OCI-LY1 (cell line): ENCODE measurements at regions not wholly inside any gene's neighbourhood (a gene's known extent, or its start where the extent isn't known, plus 50 kb on each side); places are given as distances from the start of the nearest gene placed in this dataset.

Experiments
- H2AFZ ChIP-seq: fragments of 200-600 bp; sonication (generic), shearing (Covaris generic); 2 replicates; pipeline ENCODE4 v1.6.0; 2014; ENCODE audit warnings: antibody characterized with exemption, mild to moderate bottlenecking, low read length
- H3F3A ChIP-seq: fragments of 200-600 bp; sonication (generic), shearing (Covaris generic); 2 replicates; pipeline ENCODE4 v1.6.0; 2014; ENCODE audit warnings: mild to moderate bottlenecking, antibody characterized with exemption, low read length, moderate library complexity; ENCODE audit not compliant: insufficient read depth
- H3K27ac ChIP-seq: fragments of 200-600 bp; sonication (generic); 2 replicates; pipeline ENCODE4 v1.5.1; 2014; ENCODE audit warnings: low read length, mixed run types, mild to moderate bottlenecking, low read depth; ENCODE audit not compliant: poor library complexity, severe bottlenecking
- H3K27me3 ChIP-seq: fragments of 200-600 bp; sonication (generic); 2 replicates; pipeline ENCODE4 v1.6.0; 2014; ENCODE audit warnings: antibody characterized with exemption, mild to moderate bottlenecking, low read length, moderate library complexity; ENCODE audit not compliant: insufficient read depth
- H3K36me3 ChIP-seq: fragments of 200-600 bp; sonication (generic); 2 replicates; pipeline ENCODE4 v1.6.1; 2014; ENCODE audit warnings: mild to moderate bottlenecking, antibody characterized with exemption, low read length, moderate library complexity, mixed read lengths; ENCODE audit not compliant: insufficient read depth
- H3K4me1 ChIP-seq: fragments of 200-600 bp; sonication (generic); 2 replicates; pipeline ENCODE4 v1.5.1; 2014; ENCODE audit warnings: mild to moderate bottlenecking, low read length, moderate library complexity; ENCODE audit not compliant: insufficient read depth, severe bottlenecking
- H3K4me2 ChIP-seq: fragments of 200-600 bp; sonication (generic), shearing (Covaris generic); 2 replicates; pipeline ENCODE4 v1.6.1; 2014; ENCODE audit warnings: low read length
- H3K4me3 ChIP-seq: fragments of 200-600 bp; sonication (generic); 2 replicates; pipeline ENCODE4 v1.5.1; 2014; ENCODE audit warnings: low read length, low read depth, mild to moderate bottlenecking, mixed read lengths; ENCODE audit not compliant: poor library complexity, severe bottlenecking
- H3K79me2 ChIP-seq: fragments of 200-600 bp; shearing (Covaris generic); 2 replicates; pipeline ENCODE4 v1.6.1; 2016; ENCODE audit warnings: mixed run types, low read length, mixed read lengths; ENCODE audit not compliant: insufficient read depth
- H3K9ac ChIP-seq: fragments of 200-600 bp; sonication (generic), shearing (Covaris generic); 2 replicates; pipeline ENCODE4 v1.6.1; 2014; ENCODE audit warnings: mild to moderate bottlenecking, low read length, mixed read lengths
- H3K9me2 ChIP-seq: fragments of 200-600 bp; sonication (generic), shearing (Covaris generic); 2 replicates; pipeline ENCODE4 v1.6.1; 2014; ENCODE audit warnings: low read depth, mild to moderate bottlenecking, low read length, mixed read lengths
- H3K9me3 ChIP-seq: fragments of 200-600 bp; shearing (Covaris generic); 2 replicates; pipeline ENCODE4 v1.6.1; 2014; ENCODE audit warnings: low read length, mixed read lengths
- H4K20me1 ChIP-seq: fragments of 200-600 bp; sonication (generic), shearing (Covaris generic); 2 replicates; pipeline ENCODE4 v1.6.0; 2016; ENCODE audit warnings: mild to moderate bottlenecking, low read length; ENCODE audit not compliant: insufficient read depth
- EZH2 ChIP-seq: fragments of 200-600 bp; sonication (generic), shearing (Covaris generic); IDR thresholded peaks from 2 replicates; pipeline ENCODE4 v1.8.0; 2017; ENCODE audit warnings: borderline replicate concordance, mixed run types, mild to moderate bottlenecking, antibody characterized with exemption, low read length, moderate library complexity, mixed read lengths
- TF ChIP-seq, protein P1 (sequence below): fragments of 200-600 bp; sonication (generic), shearing (Covaris generic); IDR thresholded peaks from 2 replicates; pipeline ENCODE4 v1.5.1; 2017; ENCODE audit warnings: mild to moderate bottlenecking, antibody characterized with exemption, low read length, moderate library complexity, mixed read lengths

DNA sequence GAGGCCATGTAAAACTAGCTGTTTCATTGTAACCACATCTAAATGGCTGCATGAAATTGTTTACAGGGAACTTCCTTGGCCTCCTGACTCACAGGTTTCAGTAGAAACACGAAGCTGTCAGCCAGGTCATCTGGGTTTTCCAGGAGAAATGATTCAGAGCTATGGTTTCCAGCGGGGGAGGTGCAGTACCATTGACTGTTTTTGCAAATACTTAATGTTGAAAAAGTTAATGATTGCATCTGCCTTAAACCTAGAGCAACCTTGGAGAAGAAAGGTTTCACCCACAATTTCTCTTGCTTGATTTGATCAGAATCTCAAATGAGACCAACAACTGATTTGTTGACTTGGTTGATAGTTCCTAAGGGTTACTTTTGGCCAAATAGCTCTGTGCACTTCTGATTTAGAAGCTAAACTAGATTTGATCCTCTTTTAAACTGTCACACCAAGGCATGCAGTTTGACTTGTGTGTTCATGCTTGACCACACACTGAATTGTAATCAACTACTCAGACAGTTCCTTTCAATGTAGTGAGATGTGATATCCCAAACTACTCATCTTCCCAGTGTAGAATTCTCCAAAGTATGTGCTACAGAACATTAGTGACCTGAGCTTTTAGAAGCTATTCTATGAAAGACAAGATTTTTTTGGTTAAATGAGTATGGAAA is 193.5 kb upstream of the CHST9 start:
- no peaks in the 10 kb centered on the region for H3K4me1 ChIP-seq
- no peak overlapping the region for H3K4me2 ChIP-seq
- TF ChIP-seq EZH2, result no peak
- TF ChIP-seq, protein P1, sequence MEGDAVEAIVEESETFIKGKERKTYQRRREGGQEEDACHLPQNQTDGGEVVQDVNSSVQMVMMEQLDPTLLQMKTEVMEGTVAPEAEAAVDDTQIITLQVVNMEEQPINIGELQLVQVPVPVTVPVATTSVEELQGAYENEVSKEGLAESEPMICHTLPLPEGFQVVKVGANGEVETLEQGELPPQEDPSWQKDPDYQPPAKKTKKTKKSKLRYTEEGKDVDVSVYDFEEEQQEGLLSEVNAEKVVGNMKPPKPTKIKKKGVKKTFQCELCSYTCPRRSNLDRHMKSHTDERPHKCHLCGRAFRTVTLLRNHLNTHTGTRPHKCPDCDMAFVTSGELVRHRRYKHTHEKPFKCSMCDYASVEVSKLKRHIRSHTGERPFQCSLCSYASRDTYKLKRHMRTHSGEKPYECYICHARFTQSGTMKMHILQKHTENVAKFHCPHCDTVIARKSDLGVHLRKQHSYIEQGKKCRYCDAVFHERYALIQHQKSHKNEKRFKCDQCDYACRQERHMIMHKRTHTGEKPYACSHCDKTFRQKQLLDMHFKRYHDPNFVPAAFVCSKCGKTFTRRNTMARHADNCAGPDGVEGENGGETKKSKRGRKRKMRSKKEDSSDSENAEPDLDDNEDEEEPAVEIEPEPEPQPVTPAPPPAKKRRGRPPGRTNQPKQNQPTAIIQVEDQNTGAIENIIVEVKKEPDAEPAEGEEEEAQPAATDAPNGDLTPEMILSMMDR, result no peak
- no peaks in the 10 kb centered on the region for H3K27me3 ChIP-seq
- no peak overlapping the region for H3K9ac ChIP-seq
- no peaks in the 10 kb centered on the region for H3K79me2 ChIP-seq
- H3K36me3 ChIP-seq, result no peaks in the 10 kb centered on the region
- no peak overlapping the region for H3K4me3 ChIP-seq
- no peaks in the 10 kb centered on the region for H3K9me3 ChIP-seq
- H2AFZ ChIP-seq, result no peak overlapping the region
- no peaks in the 10 kb centered on the region for H3K9me2 ChIP-seq
- no peaks in the 10 kb centered on the region for H4K20me1 ChIP-seq
- no peak overlapping the region for H3K27ac ChIP-seq
- H3F3A ChIP-seq, result no peaks in the 10 kb centered on the region

DNA sequence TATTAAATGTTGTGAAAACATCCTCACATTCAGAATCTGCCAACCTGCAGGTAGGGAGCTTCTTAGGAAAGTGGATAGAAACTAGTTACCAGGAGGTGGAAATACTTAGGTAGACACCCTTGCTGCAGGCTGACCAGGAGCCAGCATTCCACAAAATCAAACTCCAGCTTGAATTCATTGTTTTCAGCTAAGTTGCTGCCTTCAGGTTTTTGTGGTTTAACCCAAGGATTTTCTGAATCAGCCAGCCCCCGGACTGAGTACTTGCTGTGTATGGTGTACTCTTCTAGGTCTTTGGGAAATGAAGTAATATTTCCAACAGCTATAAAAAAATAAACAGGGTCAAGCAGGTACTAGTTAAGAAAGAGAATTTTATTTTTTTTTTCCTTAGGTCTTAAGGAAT is 192.1 kb upstream of the CHST9 start:
- Histone ChIP-seq H3K27me3 (no peaks in the 10 kb centered on the region), H3K4me1 (no peaks in the 10 kb centered on the region), H3K4me2 (no peak overlapping the region), H3K9me3 (no peaks in the 10 kb centered on the region), H3K79me2 (no peaks in the 10 kb centered on the region), H3K9me2 (no peaks in the 10 kb centered on the region), H3K36me3 (no peaks in the 10 kb centered on the region), H3K27ac (no peak overlapping the region), H3F3A (no peaks in the 10 kb centered on the region), H3K4me3 (no peak overlapping the region), H4K20me1 (no peaks in the 10 kb centered on the region), H2AFZ (no peak overlapping the region), H3K9ac (no peak overlapping the region)
- no peak for TF ChIP-seq EZH2
- TF ChIP-seq, protein P1, result no peak

DNA sequence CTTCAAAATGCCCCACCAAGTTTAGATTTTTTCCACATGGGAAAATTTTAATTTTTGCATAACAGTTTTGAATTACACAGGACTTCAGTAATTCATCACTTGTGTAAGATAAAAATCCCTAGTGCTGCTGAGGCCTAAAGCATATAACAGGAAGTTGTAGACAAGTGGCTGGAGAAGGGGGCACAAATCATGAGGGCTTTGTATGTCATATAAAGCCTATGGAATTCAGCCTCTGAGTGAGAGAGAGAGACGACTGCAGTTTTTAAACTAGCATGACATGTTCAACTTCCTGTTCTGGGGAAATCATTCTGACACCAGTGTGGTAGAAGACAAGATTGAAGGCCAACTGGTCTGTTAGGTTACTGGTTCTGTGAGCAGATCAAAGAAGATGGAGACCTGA is 187.3 kb upstream of the CHST9 start:
- no peaks in the 10 kb centered on the region for H3K79me2 ChIP-seq
- no peaks in the 10 kb centered on the region for H3K9me2 ChIP-seq
- H3K9me3 ChIP-seq, result no peaks in the 10 kb centered on the region
- TF ChIP-seq EZH2, result no peak
- TF ChIP-seq, protein P1, result no peak
- no peak overlapping the region for H3K4me2 ChIP-seq
- no peak overlapping the region for H3K27ac ChIP-seq
- H3K4me1 ChIP-seq, result no peaks in the 10 kb centered on the region
- no peak overlapping the region for H3K9ac ChIP-seq
- H3K4me3 ChIP-seq, result no peak overlapping the region
- no peaks in the 10 kb centered on the region for H3F3A ChIP-seq
- no peaks in the 10 kb centered on the region for H4K20me1 ChIP-seq
- H2AFZ ChIP-seq, result no peak overlapping the region
- H3K36me3 ChIP-seq, result no peaks in the 10 kb centered on the region
- no peaks in the 10 kb centered on the region for H3K27me3 ChIP-seq
